Upper lobe of left lung (tissue), 4 donors: ENCODE measurements at regions not wholly inside any gene's neighbourhood (a gene's known extent, or its start where the extent isn't known, plus 50 kb on each side); places are given as distances from the start of the nearest gene placed in this dataset.

Experiments used
- POLR2AphosphoS5 ChIP-seq, 2 donors: sonication (generic); formaldehyde crosslinking; IDR thresholded peaks; one replicate each; pipeline ENCODE4 v1.5.1; 2017; ENCODE audit warnings: antibody characterized with exemption in 2 of 2
- TF ChIP-seq, protein P1 (sequence below), 6 experiments: fragments of 450-650 bp in 4 of 6; fragments of 200-600 bp in 2 of 6; sonication (generic) in 2 of 6; IDR thresholded peaks; one replicate each; pipeline ENCODE4 v1.5.1; 2016 to 2019; ENCODE audit warnings: antibody characterized with exemption in 6 of 6

DNA sequence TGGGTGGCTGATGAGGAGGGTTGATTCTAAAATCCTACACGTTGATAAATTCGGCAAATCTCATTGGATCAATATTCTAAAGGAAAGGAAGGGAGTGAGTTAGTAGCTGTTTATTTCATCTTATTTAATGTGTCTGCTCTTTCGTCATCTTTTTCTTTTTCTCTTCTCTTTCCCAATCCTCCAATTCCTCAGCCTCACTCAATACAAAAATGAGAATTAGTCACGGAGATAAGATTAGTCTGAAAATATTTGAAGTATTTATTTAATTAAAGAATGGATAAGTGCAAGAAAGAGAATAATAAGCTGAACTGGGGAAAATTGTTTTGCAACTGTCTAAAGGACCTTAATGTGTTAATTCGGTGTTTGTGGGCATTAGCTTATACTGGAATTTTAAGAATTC lies 1095.1 kb downstream of the DTWD2 start:
- TF ChIP-seq, protein P1, sequence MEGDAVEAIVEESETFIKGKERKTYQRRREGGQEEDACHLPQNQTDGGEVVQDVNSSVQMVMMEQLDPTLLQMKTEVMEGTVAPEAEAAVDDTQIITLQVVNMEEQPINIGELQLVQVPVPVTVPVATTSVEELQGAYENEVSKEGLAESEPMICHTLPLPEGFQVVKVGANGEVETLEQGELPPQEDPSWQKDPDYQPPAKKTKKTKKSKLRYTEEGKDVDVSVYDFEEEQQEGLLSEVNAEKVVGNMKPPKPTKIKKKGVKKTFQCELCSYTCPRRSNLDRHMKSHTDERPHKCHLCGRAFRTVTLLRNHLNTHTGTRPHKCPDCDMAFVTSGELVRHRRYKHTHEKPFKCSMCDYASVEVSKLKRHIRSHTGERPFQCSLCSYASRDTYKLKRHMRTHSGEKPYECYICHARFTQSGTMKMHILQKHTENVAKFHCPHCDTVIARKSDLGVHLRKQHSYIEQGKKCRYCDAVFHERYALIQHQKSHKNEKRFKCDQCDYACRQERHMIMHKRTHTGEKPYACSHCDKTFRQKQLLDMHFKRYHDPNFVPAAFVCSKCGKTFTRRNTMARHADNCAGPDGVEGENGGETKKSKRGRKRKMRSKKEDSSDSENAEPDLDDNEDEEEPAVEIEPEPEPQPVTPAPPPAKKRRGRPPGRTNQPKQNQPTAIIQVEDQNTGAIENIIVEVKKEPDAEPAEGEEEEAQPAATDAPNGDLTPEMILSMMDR (IDR thresholded peaks at IDR 0.05) = no peak
- TF ChIP-seq POLR2AphosphoS5 (IDR thresholded peaks at IDR 0.05) = no peak
